T-cell (primary cell): ENCODE measurements at regions not wholly inside any gene's neighbourhood (a gene's known extent, or its start where the extent isn't known, plus 50 kb on each side); places are given as distances from the start of the nearest gene placed in this dataset.

Experiments used
- ATAC-seq, 4 experiments: fragments of 200-7000 bp in 3 of 4; fragments of 150-1000 bp in 1 of 4; cut with Tn5 transposase; replicated peaks in 1 of 4; 1 replicate in 3 of 4; 2 replicates in 1 of 4; pipeline ENCODE4 v1.10.0; 2021; ENCODE audit warnings: moderate library complexity in 3 of 4, mild to moderate bottlenecking in 2 of 4, moderate number of reproducible peaks in 1 of 4
- CTCF ChIA-PET, 2 donors: fragments of 300-600 bp; sonication (Branson Sonifier 250); formaldehyde crosslinking; loops; one replicate each; lab custom pipeline; 2022; ENCODE audit warnings: antibody characterized with exemption in 2 of 2; lab: Charles Lee
- POLR2A ChIA-PET, 2 donors: fragments of 300-600 bp; sonication (Branson Sonifier 250); formaldehyde crosslinking; loops; one replicate each; lab custom pipeline; 2022; ENCODE audit warnings: antibody characterized with exemption in 2 of 2; lab: Charles Lee
- DNase-seq, 35 experiments: peaks; one replicate each; pipeline versions ENCODE4 v3.0.0 to v3.0.0-alpha.2; 2013 to 2023
- H3K27ac ChIP-seq: one replicate; pipeline ENCODE4 v1.5.1; 2013; ENCODE audit warnings: low read length
- H3K27me3 ChIP-seq, 2 experiments: replicated peaks in 1 of 2; 1 replicate in 1 of 2; 2 replicates in 1 of 2; pipeline versions ENCODE4 v1.6.1 to v1.7.0; 2013; ENCODE audit warnings: low read length in 1 of 2, mixed read lengths in 1 of 2; ENCODE audit not compliant: control insufficient read depth in 2 of 2, insufficient read depth in 2 of 2; ENCODE audit errors: extremely low read depth in 1 of 2
- H3K36me3 ChIP-seq, 2 donors: 1 replicate in 1 of 2; 2 replicates in 1 of 2; pipeline versions ENCODE4 v1.6.1 to v1.7.0; 2013; ENCODE audit warnings: low read length in 1 of 2; ENCODE audit not compliant: control insufficient read depth in 2 of 2, insufficient read depth in 1 of 2; ENCODE audit errors: extremely low read depth in 1 of 2
- H3K4me1 ChIP-seq, 2 experiments: 1 replicate in 1 of 2; 2 replicates in 1 of 2; pipeline versions ENCODE4 v1.6.1 to v1.7.0; 2013; ENCODE audit warnings: low read length in 2 of 2, mixed read lengths in 1 of 2; ENCODE audit not compliant: insufficient read depth in 2 of 2, control insufficient read depth in 1 of 2; ENCODE audit errors: extremely low read depth in 1 of 2
- H3K4me3 ChIP-seq, 2 donors: 1 replicate in 1 of 2; 2 replicates in 1 of 2; pipeline versions ENCODE4 v1.5.1 to v1.7.0; 2013; ENCODE audit warnings: mild to moderate bottlenecking in 2 of 2, low read length in 1 of 2, moderate library complexity in 1 of 2; ENCODE audit not compliant: control insufficient read depth in 1 of 2; ENCODE audit errors: extremely low read depth in 1 of 2
- H3K9me3 ChIP-seq: 2 replicates; pipeline ENCODE4 v1.7.0; 2013
- H3K27ac Mint-ChIP-seq, 2 donors: one replicate each; pipeline ENCODE4 v1.8.0; 2020 to 2021; ENCODE audit warnings: mild to moderate bottlenecking in 2 of 2, mixed read lengths in 2 of 2
- H3K27me3 Mint-ChIP-seq, 2 donors: one replicate each; pipeline ENCODE4 v1.8.0; 2021 to 2022; ENCODE audit warnings: mixed read lengths in 2 of 2
- H3K36me3 Mint-ChIP-seq: one replicate; pipeline ENCODE4 v1.8.0; 2021; ENCODE audit warnings: mixed read lengths
- H3K4me1 Mint-ChIP-seq, 3 donors: one replicate each; pipeline ENCODE4 v1.8.0; 2020 to 2022; ENCODE audit warnings: mixed read lengths in 3 of 3, mild to moderate bottlenecking in 1 of 3
- H3K4me3 Mint-ChIP-seq, 3 donors: one replicate each; pipeline ENCODE4 v1.8.0; 2020 to 2022; ENCODE audit warnings: mild to moderate bottlenecking in 3 of 3, mixed read lengths in 3 of 3, moderate library complexity in 3 of 3
- H3K9me3 Mint-ChIP-seq, 3 donors: one replicate each; pipeline ENCODE4 v1.8.0; 2020 to 2022; ENCODE audit warnings: mixed read lengths in 3 of 3
- WGBS: methylation state at CpG from one replicate; pipeline ENCODE4 v1.1.5; 2013; ENCODE audit warnings: missing lambda C conversion rate; ENCODE audit not compliant: insufficient coverage; 5-methylcytosine and 5-hydroxymethylcytosine counted together

DNA sequence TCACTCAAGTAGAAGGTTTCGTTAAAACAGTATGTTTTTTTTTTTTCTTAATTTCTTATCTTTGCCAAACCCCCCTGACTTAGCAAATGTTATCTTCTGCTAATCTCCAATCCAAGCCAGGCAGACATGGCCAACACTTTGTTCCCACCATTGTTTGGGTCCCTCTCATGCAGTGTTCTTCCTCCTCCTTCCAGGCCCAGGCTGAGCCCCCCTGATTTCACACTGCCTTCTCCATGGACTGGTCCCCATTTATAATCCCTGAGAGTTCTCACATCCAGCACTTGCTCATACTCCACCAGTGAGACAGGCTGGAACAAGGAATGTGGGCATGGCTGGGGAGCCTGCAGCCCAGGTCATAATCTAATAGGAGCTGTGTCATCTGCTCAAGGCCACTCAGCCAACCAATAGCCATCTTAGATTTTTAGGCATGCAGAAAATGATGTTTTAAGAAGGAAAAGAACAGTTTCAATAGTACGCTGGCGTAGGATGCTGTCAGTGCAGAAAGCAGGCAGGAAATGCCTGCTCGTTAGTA is 238.4 kb upstream of the CCDC196 start:
- no peak overlapping the region for H3K27ac Mint-ChIP-seq
- no peak overlapping the region for H3K4me3 Mint-ChIP-seq
- POLR2A ChIA-PET = no interaction called here
- H3K9me3 Mint-ChIP-seq = no peaks in the 10 kb centered on the region
- H3K27me3 Mint-ChIP-seq = peaks cover 2 to 7% of the 10 kb centered on the region in 2 donors
- no peaks in the 10 kb centered on the region for H3K4me1 Mint-ChIP-seq
- Histone ChIP-seq H3K36me3 (no peaks in the 10 kb centered on the region), H3K27me3 (no peaks in the 10 kb centered on the region), H3K27ac (no peak overlapping the region), H3K4me1 (no peaks in the 10 kb centered on the region), H3K4me3 (no peak overlapping the region), H3K9me3 (no peaks in the 10 kb centered on the region)
- 82% methylated on average over 3 of the region's 4 CpGs for WGBS
- CTCF ChIA-PET = no interaction called here
- DNase-seq (no peak), ATAC-seq (no peak)
- H3K36me3 Mint-ChIP-seq = no peaks in the 10 kb centered on the region

DNA sequence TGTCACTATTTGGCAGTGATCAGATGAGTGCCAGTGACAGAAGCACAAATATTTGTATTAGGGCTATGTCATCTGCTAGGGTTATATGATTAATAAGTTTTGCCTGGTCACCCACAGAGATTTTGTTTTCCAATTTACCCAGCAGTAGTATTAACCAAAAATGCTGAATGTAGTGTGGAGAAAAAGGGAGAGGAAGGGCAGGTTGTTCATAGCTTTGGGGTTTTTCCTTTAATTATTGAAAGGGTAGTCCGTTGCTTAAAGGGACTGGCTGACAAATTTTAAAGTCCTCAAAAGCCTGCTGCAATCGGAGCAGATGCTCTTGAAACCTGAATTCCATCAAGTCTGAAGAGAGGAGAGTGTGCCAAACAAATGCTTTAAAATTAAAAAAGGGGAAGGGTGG is 237.9 kb upstream of the CCDC196 start:
- Mint-ChIP-seq H3K27ac (no peak overlapping the region), H3K4me1 (no peaks in the 10 kb centered on the region), H3K9me3 (no peaks in the 10 kb centered on the region), H3K27me3 (peaks cover 2 to 7% of the 10 kb centered on the region in 2 donors), H3K4me3 (no peak overlapping the region), H3K36me3 (no peaks in the 10 kb centered on the region)
- no peak for ATAC-seq
- Histone ChIP-seq H3K27ac (no peak overlapping the region), H3K4me3 (no peak overlapping the region), H3K4me1 (no peaks in the 10 kb centered on the region), H3K27me3 (no peaks in the 10 kb centered on the region), H3K9me3 (no peaks in the 10 kb centered on the region), H3K36me3 (no peaks in the 10 kb centered on the region)
- ChIA-PET POLR2A (no interaction called here), CTCF (no interaction called here)
- 54% methylated on average over 2 of the region's 2 CpGs for WGBS
- no peak for DNase-seq

- no peaks in the 10 kb centered on the region for H3K27me3 ChIP-seq
- ATAC-seq (no peak), DNase-seq (no peak)
- H3K27ac Mint-ChIP-seq = no peak overlapping the region
- H3K27me3 Mint-ChIP-seq = peaks cover 2 to 4% of the 10 kb centered on the region in 2 donors
- H3K36me3 ChIP-seq = no peaks in the 10 kb centered on the region
- H3K27ac ChIP-seq = no peak overlapping the region
- no peaks in the 10 kb centered on the region for H3K9me3 Mint-ChIP-seq
- no peaks in the 10 kb centered on the region for H3K4me1 ChIP-seq
- no peak overlapping the region for H3K4me3 ChIP-seq
- H3K36me3 Mint-ChIP-seq = no peaks in the 10 kb centered on the region
- ChIA-PET CTCF (no interaction called here), POLR2A (no interaction called here)
- no peaks in the 10 kb centered on the region for H3K9me3 ChIP-seq
- H3K4me3 Mint-ChIP-seq = no peak overlapping the region
- no peaks in the 10 kb centered on the region for H3K4me1 Mint-ChIP-seq
- WGBS = 57% methylated on average over 1 of the region's 3 CpGs
Measured at GRCh38 chr14:66249544-66249943, 236.6 kb upstream of the CCDC196 start.

DNA sequence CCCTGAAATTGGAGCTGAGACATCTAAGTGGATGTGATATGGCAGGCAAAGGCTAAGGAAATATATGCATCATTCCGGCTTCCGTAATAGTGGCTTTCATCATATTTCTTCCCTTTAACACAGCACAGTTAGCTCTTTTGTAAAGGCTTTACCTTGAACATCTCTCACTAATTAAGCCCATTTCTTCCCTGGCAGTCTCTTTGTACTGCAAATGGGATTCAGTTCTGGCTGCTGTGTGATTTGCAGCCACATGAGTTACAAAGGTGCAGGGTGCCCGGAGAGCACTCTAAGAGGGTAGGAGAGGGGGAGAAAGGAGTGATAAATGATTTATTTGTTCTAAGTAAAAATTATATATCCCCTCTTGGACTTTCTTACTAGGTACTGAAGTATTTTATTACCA is 232.1 kb upstream of the CCDC196 start:
- Mint-ChIP-seq H3K4me1 (no peaks in the 10 kb centered on the region), H3K36me3 (no peaks in the 10 kb centered on the region), H3K27me3 (no peaks in the 10 kb centered on the region), H3K4me3 (no peak overlapping the region), H3K27ac (no peak overlapping the region), H3K9me3 (no peaks in the 10 kb centered on the region)
- POLR2A ChIA-PET = no interaction called here
- WGBS = 100% methylated on average over 1 of the region's 3 CpGs
- ATAC-seq = no peak
- Histone ChIP-seq H3K4me1 (no peaks in the 10 kb centered on the region), H3K27ac (no peak overlapping the region), H3K27me3 (no peaks in the 10 kb centered on the region), H3K36me3 (no peaks in the 10 kb centered on the region), H3K9me3 (no peaks in the 10 kb centered on the region), H3K4me3 (no peak overlapping the region)
- CTCF ChIA-PET = interaction anchor here in 1 of 2 donors (0.6 kb wide), 1 partner anchor 269 kb away, joined by 3 read pairs; no protein-coding TSS in a partner anchor
- no peak for DNase-seq

GRCh38 chr14:66268802-66269334 is 217.3 kb upstream of the CCDC196 start:
- H3K27ac Mint-ChIP-seq = no peak overlapping the region
- no peak overlapping the region for H3K27ac ChIP-seq
- H3K9me3 ChIP-seq = no peaks in the 10 kb centered on the region
- no CpG with 5 or more reads among the region's 1 CpG for WGBS
- H3K9me3 Mint-ChIP-seq = no peaks in the 10 kb centered on the region
- H3K36me3 ChIP-seq = no peaks in the 10 kb centered on the region
- H3K4me1 ChIP-seq = no peaks in the 10 kb centered on the region
- ChIA-PET POLR2A (no interaction called here), CTCF (no interaction called here)
- H3K4me1 Mint-ChIP-seq = no peaks in the 10 kb centered on the region
- ATAC-seq (no peak), DNase-seq (no peak)
- no peak overlapping the region for H3K4me3 Mint-ChIP-seq
- H3K4me3 ChIP-seq = no peak overlapping the region
- H3K36me3 Mint-ChIP-seq = no peaks in the 10 kb centered on the region
- H3K27me3 Mint-ChIP-seq = peaks cover 0 to 21% of the 10 kb centered on the region in 2 donors
- H3K27me3 ChIP-seq = no peaks in the 10 kb centered on the region

- Histone ChIP-seq H3K27ac (no peak overlapping the region), H3K4me1 (no peaks in the 10 kb centered on the region), H3K36me3 (no peaks in the 10 kb centered on the region), H3K9me3 (no peaks in the 10 kb centered on the region), H3K27me3 (no peaks in the 10 kb centered on the region), H3K4me3 (no peak overlapping the region)
- H3K4me1 Mint-ChIP-seq = no peaks in the 10 kb centered on the region
- H3K27ac Mint-ChIP-seq = no peak overlapping the region
- ChIA-PET POLR2A (no interaction called here), CTCF (no interaction called here)
- no peaks in the 10 kb centered on the region for H3K9me3 Mint-ChIP-seq
- peaks cover 5 to 20% of the 10 kb centered on the region in 2 donors for H3K27me3 Mint-ChIP-seq
- DNase-seq (no peak), ATAC-seq (no peak)
- H3K4me3 Mint-ChIP-seq = no peak overlapping the region
- peaks cover 4% of the 10 kb centered on the region for H3K36me3 Mint-ChIP-seq
- WGBS = no CpG with 5 or more reads among the region's 1 CpG
Measured at GRCh38 chr14:66272221-66272620, 213.9 kb upstream of the CCDC196 start.
